ENCODE measurements at regions not wholly inside any gene's neighbourhood (a gene's known extent, or its start where the extent isn't known, plus 50 kb on each side); places are given as distances from the start of the nearest gene placed in this dataset.

GRCh38 chr13:39269411-39269810 lies 231.2 kb downstream of the NHLRC3 start:
- DNase-seq (ENCODE audit: low read depth): no peak
- no peak for TF ChIP-seq CTCF (IDR thresholded peaks at IDR 0.05; ENCODE audit: low read length, missing control alignments)
- H3K4me3 ChIP-seq (replicated peaks; ENCODE audit: low read depth, low read length): no peak overlapping the region

GRCh38 chr13:39272994-39273393 lies 234.7 kb downstream of the NHLRC3 start:
- TF ChIP-seq CTCF (IDR thresholded peaks at IDR 0.05; ENCODE audit: low read length, missing control alignments): no peak
- no peak overlapping the region for H3K4me3 ChIP-seq (replicated peaks; ENCODE audit: low read depth, low read length)
- no peak for DNase-seq (ENCODE audit: low read depth)

GRCh38 chr13:39273953-39274738 lies 235.9 kb downstream of the NHLRC3 start:
- H3K4me3 ChIP-seq (replicated peaks; ENCODE audit: low read depth, low read length): no peak overlapping the region
- TF ChIP-seq CTCF (IDR thresholded peaks at IDR 0.05; ENCODE audit: low read length, missing control alignments): no peak
- peak; percentile 40 for DNase-seq (ENCODE audit: low read depth)

- no peak for TF ChIP-seq CTCF (IDR thresholded peaks at IDR 0.05; ENCODE audit: low read length, missing control alignments)
- no peak overlapping the region for H3K4me3 ChIP-seq (replicated peaks; ENCODE audit: low read depth, low read length)
- DNase-seq (ENCODE audit: low read depth): no peak
These were observed 236.6 kb downstream of the NHLRC3 start for GRCh38 chr13:39274739-39275325.

- no peak for DNase-seq (ENCODE audit: low read depth)
- no peak for TF ChIP-seq CTCF (IDR thresholded peaks at IDR 0.05; ENCODE audit: low read length, missing control alignments)
- no peak overlapping the region for H3K4me3 ChIP-seq (replicated peaks; ENCODE audit: low read depth, low read length)
These were observed 240.8 kb downstream of the NHLRC3 start for GRCh38 chr13:39279077-39279476.

GRCh38 chr13:39281539-39282150 lies 243.4 kb downstream of the NHLRC3 start:
- DNase-seq (ENCODE audit: low read depth): peak; percentile 11
- H3K4me3 ChIP-seq (replicated peaks; ENCODE audit: low read depth, low read length): no peak overlapping the region
- TF ChIP-seq CTCF (IDR thresholded peaks at IDR 0.05; ENCODE audit: low read length, missing control alignments): no peak
